CD4-positive, alpha-beta T cell treated with Interleukin-17A for 1 hour (primary cell): ENCODE measurements at regions not wholly inside any gene's neighbourhood (a gene's known extent, or its start where the extent isn't known, plus 50 kb on each side); places are given as distances from the start of the nearest gene placed in this dataset.

Experiments used
- DNase-seq: peaks from one replicate; pipeline ENCODE4 v3.0.0-alpha.2; 2020

GRCh38 chr2:12331698-12332097, 385.0 kb upstream of the TRIB2 start:
- DNase-seq: no peak

DNA sequence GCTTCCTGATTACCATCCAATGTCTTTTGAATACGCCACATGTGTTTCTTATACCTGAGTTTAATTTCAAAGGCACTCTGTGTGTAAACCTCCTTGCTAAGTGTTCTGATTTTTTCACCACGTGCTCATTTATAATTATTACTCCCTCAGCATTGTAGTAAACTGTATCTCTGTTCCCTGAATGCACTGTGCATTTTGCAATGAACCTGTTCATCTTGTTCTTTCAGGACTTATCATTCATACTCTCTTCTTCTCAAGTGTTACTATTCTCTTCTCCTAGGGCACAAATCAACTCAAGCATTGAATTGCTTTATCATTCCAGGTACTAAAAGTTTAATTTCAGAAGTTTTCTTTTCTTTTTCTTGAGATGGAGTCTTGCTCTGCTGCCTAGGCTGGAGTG, 383.4 kb upstream of the TRIB2 start:
- DNase-seq: no peak

GRCh38 chr2:12334412-12334966, 382.2 kb upstream of the TRIB2 start:
- peak; percentile 7 for DNase-seq

DNA sequence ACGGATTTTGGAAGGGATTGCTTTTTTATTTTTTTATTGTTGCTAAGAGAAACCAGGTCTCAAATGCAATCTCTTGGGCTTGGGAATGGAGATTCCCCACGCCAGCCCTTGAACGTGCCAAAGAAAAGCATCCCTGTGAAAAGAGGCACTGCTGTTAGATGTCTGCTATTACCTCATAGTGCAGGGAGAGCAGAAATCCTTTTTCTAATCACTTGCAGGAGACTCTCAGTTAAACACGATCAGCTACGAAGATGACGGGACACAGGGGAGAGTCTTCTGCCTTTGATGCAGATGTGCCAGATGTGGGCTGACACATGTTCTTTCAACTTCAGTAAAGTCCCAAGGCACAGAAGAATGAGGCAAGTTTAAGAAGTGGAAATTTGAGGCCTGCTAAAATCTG, 381.6 kb upstream of the TRIB2 start:
- DNase-seq: no peak

GRCh38 chr2:12335995-12336394, 380.7 kb upstream of the TRIB2 start:
- no peak for DNase-seq

GRCh38 chr2:12338946-12339697, 377.6 kb upstream of the TRIB2 start:
- no peak for DNase-seq

DNA sequence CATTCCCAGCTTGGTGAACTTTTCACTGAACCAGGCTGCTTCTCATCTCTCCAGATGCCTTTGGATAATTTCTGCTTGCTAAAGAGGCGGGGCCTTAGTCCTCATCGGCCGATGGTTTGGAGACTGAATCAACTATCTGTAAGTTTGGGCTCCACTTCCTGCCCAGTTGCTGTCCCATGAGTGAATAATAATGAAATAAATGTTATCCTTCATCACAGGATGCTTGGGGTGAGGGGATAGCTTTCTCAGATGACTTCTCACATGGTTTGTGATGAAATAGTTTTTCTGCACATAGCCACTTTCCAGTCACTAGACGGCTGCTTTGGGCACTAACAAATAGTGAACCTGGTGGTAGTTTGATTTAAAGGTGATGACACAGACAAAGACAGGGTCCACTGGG, 376.6 kb upstream of the TRIB2 start:
- no peak for DNase-seq

DNA sequence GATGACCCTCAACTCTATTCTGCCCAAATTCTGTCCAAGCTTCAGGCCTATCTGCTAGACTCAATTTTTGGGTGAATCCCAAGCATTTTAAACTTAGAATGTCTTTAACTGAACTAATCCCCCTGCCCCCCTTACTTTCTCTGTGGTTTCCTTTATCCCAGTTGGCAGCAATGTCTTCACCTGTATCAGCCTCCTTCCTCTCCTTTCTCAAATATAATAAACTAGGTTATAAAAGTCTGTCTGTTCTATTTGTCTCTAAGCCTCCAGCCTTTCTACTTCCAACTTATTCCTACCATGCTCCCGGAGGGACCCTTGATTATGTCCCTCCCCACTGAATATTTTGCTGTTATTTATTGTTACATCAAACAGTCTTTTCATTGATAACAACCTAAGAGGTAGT, 375.5 kb upstream of the TRIB2 start:
- no peak for DNase-seq

DNA sequence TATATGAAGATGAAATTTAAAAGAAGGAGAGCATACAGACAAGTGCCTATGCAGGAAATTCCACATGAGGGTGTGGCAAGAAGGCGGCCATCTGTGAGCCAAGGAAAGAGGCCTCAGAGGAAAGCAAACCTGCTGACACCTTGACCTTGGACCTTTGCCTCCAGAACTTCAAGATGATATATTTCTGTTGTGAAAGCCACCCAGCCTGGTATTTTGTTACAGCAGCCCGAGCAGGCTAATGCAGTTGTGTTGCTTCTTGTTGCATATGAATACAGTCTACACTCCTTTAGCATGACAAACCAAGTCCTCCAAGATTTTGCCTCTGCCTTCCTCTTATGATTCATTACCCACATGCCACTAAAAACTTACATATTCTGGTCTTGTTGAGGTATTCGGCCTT, 374.8 kb upstream of the TRIB2 start:
- no peak for DNase-seq

- no peak for DNase-seq
Observed at GRCh38 chr2:12343141-12343540, 373.6 kb upstream of the TRIB2 start.

DNA sequence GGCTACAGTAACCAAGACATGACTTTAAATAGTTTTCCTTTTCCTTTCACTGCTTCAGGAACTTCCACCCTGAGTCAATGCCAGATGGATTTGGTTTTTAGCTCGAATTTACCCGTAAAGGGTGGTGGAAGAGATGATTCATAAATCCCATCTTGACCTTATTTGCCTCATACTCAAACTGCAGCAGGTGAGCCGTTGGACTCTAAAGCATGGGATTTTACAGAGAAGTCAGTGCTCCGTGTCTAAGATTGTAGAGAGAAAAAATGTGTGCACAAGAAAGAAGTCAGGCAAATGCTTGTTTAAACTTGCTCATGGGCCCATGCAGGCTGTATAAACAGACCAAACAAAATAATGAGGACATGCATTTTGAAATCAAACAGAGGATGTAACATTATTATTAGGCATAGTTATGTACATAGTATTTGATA, 369.7 kb upstream of the TRIB2 start:
- no peak for DNase-seq

GRCh38 chr2:12348216-12348615, 368.5 kb upstream of the TRIB2 start:
- DNase-seq: no peak

DNA sequence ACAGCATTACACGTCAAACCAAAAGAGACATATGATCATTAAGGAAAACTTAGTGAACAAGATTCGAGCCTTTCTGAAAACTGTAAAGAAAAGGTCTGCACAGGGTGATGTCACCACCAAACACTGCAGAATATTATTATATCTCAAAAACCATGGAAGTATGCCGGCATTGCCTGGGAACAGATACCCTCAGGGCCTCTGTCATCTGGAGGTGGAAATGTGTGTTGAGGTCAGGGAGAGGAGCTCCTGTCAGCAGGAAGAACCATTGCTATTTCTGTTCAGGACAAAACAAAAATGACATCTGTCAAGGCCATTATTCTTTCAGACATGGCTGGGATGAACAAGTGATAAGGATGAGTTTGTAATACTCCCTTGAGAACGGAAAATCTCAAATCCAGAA, 365.9 kb upstream of the TRIB2 start:
- no peak for DNase-seq

- DNase-seq: no peak
Observed at GRCh38 chr2:12352889-12353288, 363.8 kb upstream of the TRIB2 start.

- no peak for DNase-seq
Observed at GRCh38 chr2:12361506-12361905, 355.2 kb upstream of the TRIB2 start.

GRCh38 chr2:12363138-12363537, 353.6 kb upstream of the TRIB2 start:
- no peak for DNase-seq

DNA sequence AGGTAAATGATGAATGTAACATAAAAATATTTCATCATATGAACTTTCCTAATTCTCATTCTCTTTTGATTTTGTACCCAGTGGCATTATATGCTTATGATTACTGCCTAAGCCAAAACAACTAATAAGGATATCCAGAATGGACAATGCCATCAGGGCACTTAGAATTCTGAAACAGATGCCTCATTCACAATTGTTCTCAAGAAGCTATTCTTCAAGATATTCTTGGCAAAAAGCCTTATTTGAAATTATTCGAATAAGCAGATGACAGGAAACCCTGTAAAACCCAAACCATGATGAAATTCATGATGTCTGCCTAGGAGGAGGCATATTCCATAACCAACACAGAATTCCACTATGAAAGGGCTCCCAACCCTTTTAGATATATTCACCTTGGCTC, 353.2 kb upstream of the TRIB2 start:
- no peak for DNase-seq

DNA sequence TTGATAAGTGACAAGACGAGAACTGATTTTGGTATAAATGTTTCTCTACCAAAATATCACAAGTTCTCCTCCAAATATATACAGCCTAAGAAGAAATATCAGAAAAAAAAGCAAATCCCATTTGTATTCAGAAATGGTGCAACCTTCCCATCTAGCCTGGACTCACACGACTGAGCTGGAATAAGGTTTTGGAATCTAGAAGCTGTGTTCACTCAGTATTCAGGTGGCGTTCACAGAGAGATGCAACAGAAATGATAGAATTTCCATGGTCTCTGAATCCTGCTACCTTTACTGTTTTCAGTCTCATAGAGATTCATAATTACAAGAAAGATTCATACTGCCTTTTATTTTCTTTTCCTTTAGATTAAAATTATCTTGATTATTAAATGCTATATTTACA, 347.2 kb upstream of the TRIB2 start:
- DNase-seq: no peak

DNA sequence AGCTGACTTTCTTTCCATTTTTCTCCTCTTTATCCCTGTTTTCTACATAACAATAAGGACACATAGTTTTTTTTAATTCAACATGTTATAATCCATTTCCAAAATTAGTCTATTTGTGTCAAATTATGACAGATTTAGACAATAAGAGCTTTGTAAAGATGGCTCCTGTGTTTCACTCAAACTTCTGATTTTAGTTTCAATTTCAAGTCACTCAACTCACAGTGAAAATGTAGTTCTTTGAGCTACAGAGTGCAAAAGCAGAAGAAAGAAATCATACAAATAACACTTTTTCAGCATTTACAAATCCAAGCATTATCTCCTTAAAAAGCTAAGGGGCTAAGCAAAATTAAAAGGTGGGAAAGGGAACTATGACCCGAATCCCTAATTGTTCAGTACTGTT, 340.7 kb upstream of the TRIB2 start:
- DNase-seq: no peak

DNA sequence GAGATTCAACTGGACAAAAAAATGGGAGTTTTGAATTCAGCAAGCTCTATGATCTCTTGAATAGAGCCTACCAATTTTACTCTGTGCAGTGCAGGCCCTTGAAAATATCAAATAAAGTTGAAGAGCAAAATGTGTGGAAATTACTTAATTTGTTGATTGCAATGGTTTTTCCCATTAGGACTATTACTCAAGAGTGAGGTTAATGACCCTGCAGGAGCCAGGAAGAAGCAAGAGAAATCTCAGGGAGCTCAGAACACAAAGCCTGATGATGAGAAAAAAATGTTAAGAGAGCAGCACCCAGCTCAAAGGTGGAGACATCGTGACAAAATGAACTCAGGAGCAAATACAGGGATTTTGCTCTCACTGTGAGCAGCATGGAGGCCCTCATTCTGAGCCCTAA, 337.6 kb upstream of the TRIB2 start:
- DNase-seq: no peak

DNA sequence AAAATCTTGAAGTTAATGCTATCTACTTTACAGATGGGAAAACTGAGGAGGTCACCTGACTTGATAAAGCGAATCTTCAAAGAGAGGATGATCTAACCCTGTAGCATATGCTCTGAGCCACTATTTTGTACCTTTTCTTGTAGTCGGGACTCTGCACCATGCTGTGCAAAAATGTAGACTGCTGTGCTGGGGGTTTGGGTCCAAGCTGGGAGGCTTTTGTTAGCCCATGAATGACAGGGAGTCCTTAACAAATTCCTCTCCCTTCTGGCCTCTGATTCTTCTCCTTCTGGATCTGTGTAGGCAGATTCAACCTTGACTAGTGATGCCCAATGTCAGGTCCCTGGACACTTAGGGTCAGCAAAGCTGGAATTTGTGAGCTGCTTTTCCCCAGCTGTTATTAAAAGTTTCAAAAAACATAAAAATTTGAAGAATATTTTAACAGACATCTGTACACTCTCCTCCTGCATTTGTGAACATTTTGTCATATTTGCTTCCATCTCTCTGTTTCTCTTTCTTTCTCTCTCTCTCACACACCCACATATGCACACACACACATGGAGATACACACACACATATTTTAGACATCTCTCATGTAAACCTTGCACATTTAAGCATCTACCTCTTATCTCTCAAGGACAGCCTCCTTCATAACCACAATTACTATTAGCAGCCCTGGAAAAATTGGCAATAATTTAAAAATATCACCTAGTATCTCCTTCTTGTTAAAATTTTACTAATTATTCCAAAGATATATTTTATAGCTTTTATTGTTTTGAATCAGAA, 335.0 kb upstream of the TRIB2 start:
- no peak for DNase-seq

- DNase-seq: no peak
Observed at GRCh38 chr2:12382366-12382765, 334.4 kb upstream of the TRIB2 start.

- DNase-seq: no peak
Observed at GRCh38 chr2:12389344-12390045, 327.2 kb upstream of the TRIB2 start.

DNA sequence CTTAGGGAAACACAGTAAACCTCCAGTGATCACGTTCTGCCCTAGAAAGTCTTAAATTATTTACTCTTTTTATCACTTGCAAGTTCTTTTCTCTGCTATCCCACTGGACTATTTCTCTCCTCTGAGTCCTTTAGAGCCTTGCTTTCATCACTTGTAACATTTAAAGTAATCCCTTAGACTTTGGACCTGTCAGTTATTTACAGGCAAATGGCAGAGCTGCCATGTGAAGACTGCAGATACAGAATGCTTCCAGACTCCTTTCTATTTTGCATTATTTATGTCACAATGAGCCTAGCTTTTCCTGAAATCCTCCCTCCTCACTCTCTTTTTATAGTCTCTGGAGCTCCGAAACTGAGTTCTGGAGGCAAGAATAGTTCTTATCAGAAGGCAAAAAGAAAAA, 325.6 kb upstream of the TRIB2 start:
- DNase-seq: no peak
